ENCODE measurements at regions not wholly inside any gene's neighbourhood (a gene's known extent, or its start where the extent isn't known, plus 50 kb on each side); places are given as distances from the start of the nearest gene placed in this dataset.

GRCh38 chrX:80312448-80312847 lies 107.8 kb upstream of the TENT5D start:
- no peak for DNase-seq (ENCODE audit: low spot score)

GRCh38 chrX:80316526-80316925 lies 103.7 kb upstream of the TENT5D start:
- no peak for DNase-seq (ENCODE audit: low spot score)

GRCh38 chrX:80317646-80318045 lies 102.6 kb upstream of the TENT5D start:
- no peak for DNase-seq (ENCODE audit: low spot score)

GRCh38 chrX:80331285-80331684 lies 89.0 kb upstream of the TENT5D start:
- no peak for DNase-seq (ENCODE audit: low spot score)

GRCh38 chrX:80334583-80334982 lies 85.7 kb upstream of the TENT5D start:
- no peak for DNase-seq (ENCODE audit: low spot score)

GRCh38 chrX:80335062-80335830 lies 85.0 kb upstream of the TENT5D start:
- DNase-seq (ENCODE audit: low spot score), result no peak

GRCh38 chrX:80354966-80355465 lies 65.2 kb upstream of the TENT5D start:
- DNase-seq (ENCODE audit: low spot score), result no peak

All from RKO (cell line).